PC-9 (cell line): ENCODE measurements at regions not wholly inside any gene's neighbourhood (a gene's known extent, or its start where the extent isn't known, plus 50 kb on each side); places are given as distances from the start of the nearest gene placed in this dataset.

Experiments used
- EZH2 ChIP-seq: fragments of 200-600 bp; sonication (generic); IDR thresholded peaks from 2 replicates; pipeline ENCODE4 v1.8.0; 2017; ENCODE audit warnings: antibody characterized with exemption, low read depth
- TF ChIP-seq, protein P1 (sequence below): fragments of 200-600 bp; sonication (generic); conservative IDR thresholded peaks from 2 replicates; pipeline ENCODE4 v1.6.1; 2017; ENCODE audit warnings: mixed run types, antibody characterized with exemption, mild to moderate bottlenecking, moderate library complexity

DNA sequence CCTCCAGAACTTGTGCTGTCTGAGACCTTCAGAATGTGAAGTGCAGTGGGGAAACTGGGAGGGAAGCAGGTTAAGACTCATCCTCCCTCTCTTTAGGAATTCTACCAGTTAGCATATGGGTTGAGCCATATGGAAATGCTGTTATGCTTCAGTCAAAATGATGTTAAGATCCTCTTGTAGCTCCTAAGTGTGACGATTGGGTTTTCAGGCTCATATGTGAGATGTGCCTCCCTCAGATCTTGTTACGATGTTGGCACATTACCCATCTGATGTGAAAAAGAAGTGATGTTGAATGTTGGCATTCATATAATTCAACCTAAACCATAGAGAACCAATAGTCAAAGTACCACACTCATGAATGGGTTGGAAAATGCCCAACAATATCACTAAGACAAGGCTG lies 67.8 kb upstream of the IPO5 start:
- TF ChIP-seq, protein P1, sequence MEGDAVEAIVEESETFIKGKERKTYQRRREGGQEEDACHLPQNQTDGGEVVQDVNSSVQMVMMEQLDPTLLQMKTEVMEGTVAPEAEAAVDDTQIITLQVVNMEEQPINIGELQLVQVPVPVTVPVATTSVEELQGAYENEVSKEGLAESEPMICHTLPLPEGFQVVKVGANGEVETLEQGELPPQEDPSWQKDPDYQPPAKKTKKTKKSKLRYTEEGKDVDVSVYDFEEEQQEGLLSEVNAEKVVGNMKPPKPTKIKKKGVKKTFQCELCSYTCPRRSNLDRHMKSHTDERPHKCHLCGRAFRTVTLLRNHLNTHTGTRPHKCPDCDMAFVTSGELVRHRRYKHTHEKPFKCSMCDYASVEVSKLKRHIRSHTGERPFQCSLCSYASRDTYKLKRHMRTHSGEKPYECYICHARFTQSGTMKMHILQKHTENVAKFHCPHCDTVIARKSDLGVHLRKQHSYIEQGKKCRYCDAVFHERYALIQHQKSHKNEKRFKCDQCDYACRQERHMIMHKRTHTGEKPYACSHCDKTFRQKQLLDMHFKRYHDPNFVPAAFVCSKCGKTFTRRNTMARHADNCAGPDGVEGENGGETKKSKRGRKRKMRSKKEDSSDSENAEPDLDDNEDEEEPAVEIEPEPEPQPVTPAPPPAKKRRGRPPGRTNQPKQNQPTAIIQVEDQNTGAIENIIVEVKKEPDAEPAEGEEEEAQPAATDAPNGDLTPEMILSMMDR = no peak
- no peak for TF ChIP-seq EZH2
